ENCODE measurements at regions not wholly inside any gene's neighbourhood (a gene's known extent, or its start where the extent isn't known, plus 50 kb on each side); places are given as distances from the start of the nearest gene placed in this dataset.

DNA sequence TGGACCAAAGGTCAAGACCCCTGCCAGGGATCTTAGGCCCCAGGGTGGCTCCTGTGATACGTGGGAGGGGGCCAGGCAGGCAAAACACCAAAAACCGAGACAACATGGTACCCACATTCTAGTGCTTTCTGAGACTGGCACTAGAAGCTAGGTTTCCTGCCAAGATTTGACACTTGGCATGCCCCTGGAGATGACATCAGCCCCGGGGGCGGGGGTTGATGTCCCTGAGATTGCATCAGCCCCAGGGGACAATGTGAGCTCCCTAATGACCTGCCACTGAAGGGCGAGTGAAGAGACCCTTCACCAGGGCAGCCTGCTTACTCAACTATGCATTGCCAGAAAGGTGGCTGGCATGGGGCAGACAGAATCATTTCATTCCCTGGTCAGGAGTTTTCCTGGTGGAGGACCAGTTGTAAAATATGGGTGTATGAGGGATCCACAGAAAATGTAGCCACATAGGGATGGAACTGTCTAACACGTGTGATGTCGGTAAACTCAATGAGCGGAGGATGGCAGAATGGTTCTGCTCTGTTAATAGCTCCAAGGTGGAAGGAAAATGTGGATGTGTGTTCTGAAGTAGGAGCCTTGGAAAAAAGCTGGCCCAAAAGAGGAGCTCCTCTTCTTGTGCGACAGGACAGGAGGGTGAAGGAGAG lies 219.7 kb downstream of the UNC5CL start:
- no peak for TF ChIP-seq GATA3 (IDR thresholded peaks at IDR 0.05; ENCODE audit: low read depth, low read length)
- no peak for TF ChIP-seq GATA2 (IDR thresholded peaks at IDR 0.05; ENCODE audit: low read depth, low read length)

Measured in SH-SY5Y (cell line).